Left kidney (tissue), 1 donor: ENCODE measurements at regions not wholly inside any gene's neighbourhood (a gene's known extent, or its start where the extent isn't known, plus 50 kb on each side); places are given as distances from the start of the nearest gene placed in this dataset.

ENCODE experiments used
- DNase-seq: peaks from one replicate; pipeline ENCODE4 v3.0.0-alpha.2; 2013

DNA sequence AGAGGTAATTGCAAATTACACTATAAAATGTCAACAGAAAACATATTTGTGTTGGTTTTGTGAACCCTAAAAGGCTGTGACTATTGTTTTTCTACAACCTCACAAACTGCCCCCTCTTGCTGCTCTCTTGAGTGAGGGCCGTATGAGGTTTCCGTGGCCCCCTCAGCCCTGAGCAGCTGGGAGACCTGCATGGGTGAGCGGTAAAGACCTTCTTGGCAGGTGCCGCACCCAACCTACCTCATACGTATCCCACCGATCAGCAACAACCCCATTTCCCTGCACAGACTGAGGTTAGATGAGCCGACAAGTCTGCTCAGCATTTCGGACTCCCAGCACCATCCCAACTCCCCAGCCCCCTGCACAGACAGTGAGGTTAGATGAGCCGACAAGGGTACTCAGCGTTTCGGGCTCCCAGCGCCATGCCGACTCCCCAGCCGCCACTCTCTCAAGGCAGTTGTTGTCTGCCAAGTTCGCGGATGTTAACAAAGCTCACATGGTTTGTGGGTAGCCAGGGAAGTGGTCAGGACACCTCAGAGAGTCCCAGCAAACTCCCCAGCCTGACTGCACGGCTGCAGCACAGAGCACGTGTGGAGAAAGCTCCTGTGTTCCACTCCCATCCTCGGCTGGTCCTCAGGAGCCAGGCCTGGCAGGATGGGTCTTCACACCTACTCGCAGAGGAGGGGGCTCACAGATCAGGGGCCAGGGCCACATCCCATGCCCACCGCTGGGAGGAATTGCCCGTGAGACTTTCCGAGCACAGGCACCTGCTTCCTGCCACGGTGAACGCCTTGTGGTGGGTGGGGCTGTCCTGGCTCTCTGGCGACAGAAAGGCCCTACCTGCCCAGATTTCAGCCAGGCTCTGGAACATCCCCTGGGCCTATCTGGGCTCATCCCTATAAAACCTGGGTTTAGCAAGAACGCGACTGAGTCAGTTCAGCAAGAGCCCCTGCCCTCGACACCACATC lies 502.9 kb downstream of the BRD1 start:
- no peak for DNase-seq

DNA sequence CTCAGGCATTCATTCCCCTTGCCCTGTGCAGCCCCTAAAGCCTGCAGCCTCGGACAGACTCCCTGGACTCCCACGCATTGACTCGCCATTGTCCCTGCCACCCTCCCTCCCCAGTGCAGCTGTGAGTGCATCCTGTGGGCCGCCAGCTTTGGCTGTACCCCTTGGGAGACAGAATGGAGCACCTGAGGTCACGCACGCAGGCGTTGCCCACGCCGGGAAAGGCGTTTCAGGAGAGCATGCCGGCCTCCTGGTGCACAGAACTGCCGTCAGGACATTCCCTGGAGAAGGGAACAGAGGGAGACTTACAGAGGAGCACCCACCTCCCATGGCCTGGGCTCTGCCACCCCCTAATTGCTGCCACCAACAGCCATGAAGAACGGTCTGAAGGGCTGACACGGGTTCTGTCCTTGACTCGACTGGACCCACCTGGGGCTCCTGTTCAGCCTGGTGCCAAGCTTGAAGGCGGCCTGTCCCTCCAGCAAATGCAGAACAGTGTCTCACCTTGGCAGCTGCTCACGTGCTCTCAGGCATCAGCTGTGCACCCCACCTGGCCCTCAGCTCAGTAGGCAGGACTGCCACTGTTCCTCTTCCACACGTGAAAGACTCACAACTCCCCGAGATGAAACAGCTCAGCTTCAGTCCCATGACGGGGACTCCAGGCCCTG lies 503.8 kb downstream of the BRD1 start:
- no peak for DNase-seq

DNA sequence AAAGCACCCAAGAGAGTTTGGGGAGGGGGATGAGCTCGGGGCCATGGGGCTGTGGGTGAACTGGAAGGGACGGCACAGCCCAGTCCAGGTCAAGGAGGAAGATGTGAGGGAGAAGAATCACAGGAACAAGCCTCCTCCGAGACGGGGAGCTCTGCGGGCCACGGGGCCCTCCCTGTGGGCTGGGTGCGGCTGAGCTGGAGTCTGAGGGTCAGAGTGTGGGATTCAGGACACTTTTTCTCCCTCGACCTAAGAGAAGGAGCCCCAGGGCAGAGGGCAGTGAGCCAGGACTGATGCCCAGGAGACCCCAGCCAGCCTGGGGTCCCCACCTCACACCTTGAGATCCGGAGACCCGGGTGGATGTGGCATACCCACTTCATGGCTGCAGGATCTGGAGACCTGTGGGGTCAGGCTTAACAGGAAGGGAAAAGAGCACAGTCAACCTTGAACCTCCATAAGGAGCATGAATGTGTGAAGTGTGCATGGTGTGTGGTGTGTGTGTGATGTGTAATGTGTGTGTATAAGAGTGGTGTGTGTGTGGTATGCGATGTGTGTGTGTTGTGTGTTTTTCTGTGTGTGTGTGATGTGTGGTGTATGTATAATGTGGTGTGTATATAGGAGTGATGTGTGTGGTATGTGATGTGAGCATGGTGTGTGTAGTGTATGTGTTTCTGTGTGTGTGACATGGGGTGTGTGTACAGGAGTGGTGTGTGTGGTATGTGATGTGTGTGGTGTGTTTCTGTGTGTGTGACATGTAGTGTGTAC lies 504.6 kb downstream of the BRD1 start:
- no peak for DNase-seq

DNA sequence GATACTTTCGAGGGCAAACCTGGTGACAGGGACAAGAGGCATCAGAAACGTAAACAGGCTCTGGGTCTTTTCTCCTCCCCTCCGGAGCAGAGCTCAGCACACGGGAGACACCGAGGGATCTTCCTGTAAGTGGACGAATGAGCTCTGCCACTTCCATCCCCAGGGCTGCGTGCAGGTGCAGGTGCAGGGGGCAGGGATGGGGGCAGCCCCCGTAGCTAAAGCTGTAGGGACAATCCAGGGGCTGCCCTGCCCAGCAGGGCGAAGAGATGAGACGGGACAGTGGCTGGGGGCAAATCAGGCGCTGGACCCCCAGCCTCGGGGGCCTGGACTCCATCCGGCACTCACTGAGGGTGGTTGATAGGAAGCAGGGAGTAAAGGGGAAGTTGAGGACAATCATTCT lies 505.4 kb downstream of the BRD1 start:
- no peak for DNase-seq

DNA sequence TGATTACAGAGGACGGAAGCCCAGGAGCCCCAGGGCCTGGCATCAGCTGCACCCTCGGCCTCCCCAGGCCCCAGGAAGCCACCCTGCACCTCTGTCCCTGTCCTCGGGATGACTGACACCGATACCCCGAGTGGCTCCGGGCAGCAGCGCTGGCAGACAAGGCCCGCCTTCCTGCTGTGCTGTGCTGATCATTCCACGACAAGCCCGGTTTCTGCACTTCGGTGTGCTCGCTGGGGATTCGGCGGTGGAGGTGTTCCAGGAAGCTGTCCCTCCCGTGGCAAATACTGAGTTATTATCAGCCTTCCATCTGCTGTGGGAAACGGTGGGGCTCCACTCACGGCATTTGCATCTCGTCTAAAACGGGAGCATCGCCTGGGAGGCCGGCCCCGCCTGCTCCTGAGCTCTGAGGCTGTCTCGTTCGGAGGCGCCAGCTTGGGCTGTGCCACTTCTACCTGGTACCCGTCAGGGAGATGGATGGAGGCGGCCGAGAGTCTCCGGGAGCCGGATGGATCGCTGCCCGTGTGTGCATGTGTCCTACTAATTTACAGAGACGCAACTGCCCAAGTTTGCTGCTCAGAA lies 506.1 kb downstream of the BRD1 start:
- no peak for DNase-seq

GRCh38 chr22:49320714-49321476 lies 506.8 kb downstream of the BRD1 start:
- DNase-seq: no peak

DNA sequence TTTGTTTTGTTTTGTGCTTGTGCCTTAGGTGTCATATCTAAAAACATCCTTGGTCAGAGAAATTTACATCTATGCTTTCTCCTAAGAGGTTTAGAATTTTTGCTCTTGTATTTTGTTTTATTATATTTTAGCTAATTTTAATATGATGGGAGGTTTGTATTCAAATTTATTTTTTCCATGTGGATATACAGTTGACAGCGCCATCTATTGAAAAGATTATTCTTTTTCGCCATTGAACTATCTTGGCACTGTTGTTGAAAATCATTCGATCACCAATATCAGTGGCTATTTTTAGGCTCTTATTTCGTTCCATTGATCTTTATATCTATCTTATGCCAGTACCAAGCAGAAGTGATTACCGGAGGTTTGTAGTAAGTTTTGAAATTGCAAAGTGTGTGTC lies 510.3 kb downstream of the BRD1 start:
- no peak for DNase-seq

GRCh38 chr22:49312601-49313000 lies 515.1 kb downstream of the BRD1 start:
- DNase-seq: no peak

- no peak for DNase-seq
Measured at GRCh38 chr22:49310354-49310753, 517.3 kb downstream of the BRD1 start.

DNA sequence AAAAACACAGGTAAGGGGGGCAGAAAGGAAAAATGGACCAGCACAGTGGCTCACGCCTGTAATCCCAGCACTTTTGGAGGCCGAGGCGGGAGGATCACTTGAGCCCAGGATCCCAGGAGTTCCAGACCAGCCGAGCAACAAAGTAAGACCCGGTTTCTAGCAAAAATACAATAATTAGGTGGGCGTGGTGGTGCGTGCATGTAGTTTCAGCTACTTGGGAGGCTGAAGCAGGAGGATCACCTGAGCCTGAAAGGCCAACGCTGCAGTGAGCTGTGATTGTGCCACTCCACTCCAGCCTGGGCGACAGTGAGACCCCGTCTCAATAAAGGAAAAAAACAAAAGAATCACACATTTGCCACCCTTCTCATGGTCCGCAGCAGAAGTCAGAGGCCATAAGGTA lies 519.4 kb downstream of the BRD1 start:
- no peak for DNase-seq

DNA sequence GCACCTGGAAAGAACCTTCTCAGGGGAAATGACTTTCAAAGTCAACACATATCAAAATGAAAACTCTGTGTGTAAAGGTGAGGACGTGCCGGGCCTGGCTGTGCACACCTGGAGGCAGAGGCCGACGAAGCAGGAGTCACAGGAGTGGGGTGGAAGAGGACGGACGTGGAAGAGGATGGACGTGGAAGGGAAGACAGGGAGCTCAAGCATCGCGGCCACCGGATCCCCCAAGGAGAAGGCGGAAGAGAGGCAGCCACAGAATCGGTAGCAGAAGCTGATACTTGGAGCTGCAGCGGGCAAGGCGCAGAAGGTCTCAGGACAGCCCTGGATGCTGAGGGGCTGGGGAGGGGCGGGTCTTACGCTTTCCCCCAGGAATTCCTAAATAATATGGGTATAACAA lies 519.8 kb downstream of the BRD1 start:
- no peak for DNase-seq

DNA sequence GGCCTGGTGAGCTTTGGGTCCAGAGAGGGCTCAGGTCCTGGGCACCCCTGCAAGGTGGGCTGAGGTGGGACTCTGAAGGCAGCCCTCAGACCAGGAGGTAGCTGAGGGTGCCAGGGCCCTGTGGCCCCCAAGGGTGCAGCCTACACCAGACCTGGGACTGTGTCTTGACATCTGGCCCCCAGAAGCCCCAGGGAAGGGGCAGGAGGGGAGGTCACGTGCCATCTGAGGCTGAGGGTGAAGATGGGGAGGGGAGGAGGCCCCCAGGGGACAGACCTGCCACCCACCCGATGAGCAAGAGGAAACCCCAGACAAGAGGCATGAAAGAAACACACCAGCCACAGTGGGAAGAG lies 520.2 kb downstream of the BRD1 start:
- DNase-seq: no peak

DNA sequence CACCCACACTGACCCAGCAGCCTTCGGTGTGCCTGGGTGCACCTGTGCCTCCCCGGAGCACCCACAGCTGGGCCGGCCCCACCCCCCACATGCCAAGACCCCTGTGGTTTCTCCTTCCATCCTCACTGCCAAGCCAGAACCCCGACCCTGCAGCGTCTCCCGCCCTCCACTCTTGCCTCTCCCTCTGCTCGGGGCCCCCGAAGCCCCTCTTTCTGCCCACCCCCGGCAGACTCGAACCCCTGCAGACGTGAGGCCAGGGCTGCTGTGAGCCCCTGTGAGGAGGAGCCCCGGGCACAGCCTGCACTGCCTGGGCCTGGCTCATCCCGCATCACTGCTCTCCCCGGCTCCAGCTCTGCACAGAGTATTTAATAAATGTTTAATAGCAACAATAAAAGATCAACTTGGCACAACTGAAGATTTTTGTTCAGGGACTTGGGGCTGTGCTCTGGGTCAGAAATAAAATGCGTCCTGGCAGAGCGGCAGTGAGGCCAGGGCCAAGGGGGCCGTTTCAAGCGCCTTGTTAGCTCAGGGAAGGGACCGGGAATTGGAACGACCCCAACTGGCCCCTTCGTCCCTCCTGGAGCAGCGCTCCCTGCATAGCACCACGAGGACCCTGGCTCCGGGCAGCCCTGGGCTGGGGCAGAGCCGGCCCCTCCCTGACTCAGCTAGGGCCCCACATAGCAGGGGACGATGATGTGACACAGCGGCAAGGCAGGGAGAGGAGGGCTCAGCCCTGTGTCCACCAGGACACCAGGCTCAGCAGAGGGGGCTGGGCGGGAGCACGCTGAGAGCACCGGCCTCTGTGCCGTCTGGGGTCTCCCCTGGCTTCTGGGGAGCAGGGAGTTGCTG lies 520.8 kb downstream of the BRD1 start:
- DNase-seq: no peak

GRCh38 chr22:49305966-49306631 lies 521.6 kb downstream of the BRD1 start:
- DNase-seq: no peak

- DNase-seq: peak; percentile 46
Measured at GRCh38 chr22:49305214-49305965, 522.3 kb downstream of the BRD1 start.

- DNase-seq: no peak
Measured at GRCh38 chr22:49303781-49304461, 523.8 kb downstream of the BRD1 start.

GRCh38 chr22:49303061-49303735 lies 524.5 kb downstream of the BRD1 start:
- no peak for DNase-seq

DNA sequence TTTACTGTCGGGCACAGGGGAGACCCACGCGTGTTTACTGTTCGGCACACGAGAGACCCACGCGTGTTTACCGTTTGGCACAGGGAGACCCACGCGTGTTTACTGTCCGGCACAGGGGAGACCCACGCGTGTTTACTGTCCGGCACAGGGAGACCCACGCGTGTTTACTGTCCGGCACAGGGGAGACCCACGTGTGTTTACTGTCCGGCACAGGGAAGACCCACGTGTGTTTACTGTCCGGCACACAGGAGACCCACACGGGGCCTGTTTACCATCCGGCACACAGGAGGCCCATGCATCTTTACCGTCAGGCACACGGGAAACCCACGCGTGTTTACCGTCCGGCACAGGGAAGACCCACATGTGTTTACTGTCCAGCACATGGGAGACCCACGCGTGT lies 525.1 kb downstream of the BRD1 start:
- no peak for DNase-seq
